HepG2 (cell line): ENCODE measurements at regions not wholly inside any gene's neighbourhood (a gene's known extent, or its start where the extent isn't known, plus 50 kb on each side); places are given as distances from the start of the nearest gene placed in this dataset.

ENCODE experiments used
- ATAC-seq: fragments of 200-7000 bp; cut with Tn5 transposase; 3 replicates; pipeline ENCODE4 v1.9.1; 2020; ENCODE audit warnings: mild to moderate bottlenecking, moderate library complexity
- BruUV-seq: library from RNA; stranded (reverse); fragments of 400-500 nt; replicated peaks from 2 replicates; lab custom pipeline; 2021; lab: Mats Ljungman, UMichigan
- CTCF ChIA-PET: fragments of 300-600 bp; formaldehyde crosslinking; extraction: SDS; loops from one replicate; lab custom pipeline; 2021; ENCODE audit warnings: low total read pairs, inconsistent platforms, low intra/inter-chr PET ratio; lab: Yijun Ruan, JAX
- POLR2A ChIA-PET: fragments of 350-600 bp; sonication (Branson Sonifier 250); formaldehyde crosslinking; loops from one replicate; lab custom pipeline; 2020; ENCODE audit warnings: antibody characterized with exemption, inconsistent platforms; lab: Yijun Ruan, JAX
- DNase-seq: peaks from one replicate; pipeline ENCODE4 v3.0.0-alpha.2; 2015; ENCODE audit warnings: low spot score
- FAIRE-seq: peaks from 3 replicates; lab custom pipeline; 2011; peaks lifted over from hg19 to GRCh38; lab: Jason Lieb, UNC
- H2AFZ ChIP-seq: one replicate; pipeline ENCODE4 v1.6.1; 2011; ENCODE audit warnings: low read length, inconsistent platforms
- H3K27ac ChIP-seq: fragments of 300-600 bp; 3 replicates; pipeline ENCODE4 v1.8.0; 2011; ENCODE audit warnings: mixed run types, mild to moderate bottlenecking, mixed read lengths, low read length, inconsistent platforms; ENCODE audit not compliant: insufficient read depth; ENCODE audit errors: extremely low read length
- H3K27me3 ChIP-seq, 2 experiments: fragments of 200-600 bp in 1 of 2; 2 replicates in 1 of 2; 3 replicates in 1 of 2; pipeline versions ENCODE4 v1.6.0 to v1.8.0; 2011; ENCODE audit warnings: low read length in 2 of 2, mild to moderate bottlenecking in 2 of 2, moderate library complexity in 2 of 2, inconsistent platforms in 1 of 2; ENCODE audit not compliant: insufficient read depth in 2 of 2, control insufficient read depth in 1 of 2
- H3K36me3 ChIP-seq, 2 experiments: fragments of 200-600 bp in 1 of 2; replicated peaks in 1 of 2; 2 replicates in 1 of 2; 3 replicates in 1 of 2; pipeline versions ENCODE4 v1.5.1 to v1.8.0; 2011; ENCODE audit warnings: low read length in 2 of 2, inconsistent platforms in 1 of 2; ENCODE audit not compliant: insufficient read depth in 2 of 2, control insufficient read depth in 1 of 2
- H3K4me1 ChIP-seq: 2 replicates; pipeline ENCODE4 v1.5.1; 2012; ENCODE audit warnings: low read length, inconsistent platforms; ENCODE audit not compliant: insufficient read depth
- H3K4me2 ChIP-seq: 2 replicates; pipeline ENCODE4 v1.6.0; 2011; ENCODE audit warnings: low read depth, low read length, inconsistent platforms
- H3K4me3 ChIP-seq, 3 experiments: fragments of 200-600 bp in 1 of 3; sonication (generic), shearing (Covaris generic) in 1 of 3; replicated peaks in 1 of 3; 2 replicates each; pipeline ENCODE4 v1.5.1; 2011 to 2016; ENCODE audit warnings: low read length in 3 of 3, inconsistent platforms in 2 of 3, low read depth in 2 of 3, mild to moderate bottlenecking in 2 of 3, control low read depth in 1 of 3, mixed read lengths in 1 of 3; ENCODE audit not compliant: insufficient read depth in 1 of 3
- H3K79me2 ChIP-seq: one replicate; pipeline ENCODE4 v1.6.1; 2011; ENCODE audit warnings: low read length, inconsistent platforms; ENCODE audit not compliant: insufficient read depth
- H3K9ac ChIP-seq: 2 replicates; pipeline ENCODE4 v1.6.0; 2011; ENCODE audit warnings: mild to moderate bottlenecking, low read depth, low read length, inconsistent platforms; ENCODE audit not compliant: insufficient read depth
- H3K9me3 ChIP-seq: 2 replicates; pipeline ENCODE4 v1.5.1; 2012; ENCODE audit warnings: mild to moderate bottlenecking, low read length
- H4K20me1 ChIP-seq: 2 replicates; pipeline ENCODE4 v1.6.0; 2011; ENCODE audit warnings: inconsistent platforms, mild to moderate bottlenecking, low read length, moderate library complexity; ENCODE audit not compliant: insufficient read depth
- BRF2 ChIP-seq: sonication (generic); formaldehyde crosslinking; IDR thresholded peaks from 2 replicates; pipeline ENCODE4 v1.8.1; 2022; ENCODE audit warnings: mild to moderate bottlenecking, missing genetic modification reagents
- E2F2 ChIP-seq: sonication (generic); formaldehyde crosslinking; IDR thresholded peaks from 2 replicates; pipeline ENCODE4 v1.4.0; 2020; ENCODE audit warnings: missing genetic modification reagents, borderline replicate concordance
- ETV5 ChIP-seq: IDR thresholded peaks from 2 replicates; pipeline ENCODE4 v1.6.1; 2018; ENCODE audit warnings: missing biosample characterization, missing genetic modification reagents, inconsistent platforms, borderline replicate concordance
- GZF1 ChIP-seq: sonication (generic); formaldehyde crosslinking; IDR thresholded peaks from 2 replicates; pipeline ENCODE4 v1.5.1; 2020; ENCODE audit warnings: mild to moderate bottlenecking, missing genetic modification reagents
- KDM5A ChIP-seq: fragments of 200-600 bp; sonication (generic); IDR thresholded peaks from 2 replicates; pipeline ENCODE4 v1.7.0; 2018; ENCODE audit warnings: antibody characterized with exemption, mild to moderate bottlenecking, low read length, borderline replicate concordance
- KLF11 ChIP-seq: IDR thresholded peaks from 2 replicates; pipeline ENCODE4 v1.6.1; 2016; ENCODE audit warnings: missing compliant biosample characterization
- SRF ChIP-seq: IDR thresholded peaks from 2 replicates; pipeline ENCODE4 v1.6.1; 2011; ENCODE audit warnings: mild to moderate bottlenecking, low read depth, low read length, moderate library complexity
- TARDBP ChIP-seq: sonication (generic); formaldehyde crosslinking; IDR thresholded peaks from 2 replicates; pipeline ENCODE4 v1.8.0; 2022; ENCODE audit warnings: mild to moderate bottlenecking, missing genetic modification reagents
- TRIM24 ChIP-seq: sonication (generic); formaldehyde crosslinking; IDR thresholded peaks from 2 replicates; pipeline ENCODE4 v1.8.0; 2022; ENCODE audit warnings: mild to moderate bottlenecking, missing genetic modification reagents
- ZBTB2 ChIP-seq: sonication (generic); formaldehyde crosslinking; IDR thresholded peaks from 2 replicates; pipeline ENCODE4 v1.8.0; 2022; ENCODE audit warnings: low read depth, missing genetic modification reagents
- ZNF33A ChIP-seq: sonication (generic); formaldehyde crosslinking; IDR thresholded peaks from 2 replicates; pipeline ENCODE4 v1.5.1; 2020; ENCODE audit warnings: missing genetic modification reagents, mild to moderate bottlenecking, moderate library complexity, borderline replicate concordance
- ZNF496 ChIP-seq: sonication (generic); formaldehyde crosslinking; IDR thresholded peaks from 2 replicates; pipeline ENCODE4 v1.8.1; 2023; ENCODE audit warnings: mild to moderate bottlenecking, moderate library complexity, missing genetic modification reagents; ENCODE audit not compliant: insufficient replicate concordance
- ZNF550 ChIP-seq: sonication (generic); formaldehyde crosslinking; IDR thresholded peaks from 2 replicates; pipeline ENCODE4 v1.4.0; 2020; ENCODE audit warnings: mild to moderate bottlenecking, missing genetic modification reagents, borderline replicate concordance
- ZNF564 ChIP-seq: sonication (generic); formaldehyde crosslinking; IDR thresholded peaks from 2 replicates; pipeline ENCODE4 v1.8.1; 2023; ENCODE audit warnings: mild to moderate bottlenecking, missing genetic modification reagents
- ZNF747 ChIP-seq: sonication (generic); formaldehyde crosslinking; IDR thresholded peaks from 2 replicates; pipeline ENCODE4 v1.8.1; 2023; ENCODE audit warnings: missing genetic modification reagents, mild to moderate bottlenecking, borderline replicate concordance
- WGBS: methylation state at CpG from one replicate; pipeline ENCODE4 v1.1.6; 2017; ENCODE audit warnings: low lambda C conversion rate; 5-methylcytosine and 5-hydroxymethylcytosine counted together
- in situ Hi-C: cut with HindIII; loops from 2 replicates; pipeline ENCODE4 v1.10.0; 2017; ENCODE audit warnings: low pct_unique_long_range_greater_than_20kb; ENCODE audit not compliant: extremely low pct_ligation_motif_present
- intact Hi-C: fragments of 100-400 bp; cut with micrococcal nuclease; formaldehyde crosslinking; loops from one replicate; pipeline ENCODE4 v1.10.0; 2022; ENCODE audit not compliant: unreplicated experiment
- TF ChIP-seq, protein P1 (sequence below): sonication (generic); formaldehyde crosslinking; conservative IDR thresholded peaks from 2 replicates; pipeline ENCODE4 v1.4.0; 2020; ENCODE audit warnings: missing genetic modification reagents

- TF ChIP-seq TRIM24 (CRISPR knock-in tag) = no peak
- no peak for TF ChIP-seq ZBTB2
- no peak for TF ChIP-seq ZNF747 (CRISPR knock-in tag)
- TF ChIP-seq E2F2 (CRISPR knock-in tag) = no peak
- TF ChIP-seq, protein P1, sequence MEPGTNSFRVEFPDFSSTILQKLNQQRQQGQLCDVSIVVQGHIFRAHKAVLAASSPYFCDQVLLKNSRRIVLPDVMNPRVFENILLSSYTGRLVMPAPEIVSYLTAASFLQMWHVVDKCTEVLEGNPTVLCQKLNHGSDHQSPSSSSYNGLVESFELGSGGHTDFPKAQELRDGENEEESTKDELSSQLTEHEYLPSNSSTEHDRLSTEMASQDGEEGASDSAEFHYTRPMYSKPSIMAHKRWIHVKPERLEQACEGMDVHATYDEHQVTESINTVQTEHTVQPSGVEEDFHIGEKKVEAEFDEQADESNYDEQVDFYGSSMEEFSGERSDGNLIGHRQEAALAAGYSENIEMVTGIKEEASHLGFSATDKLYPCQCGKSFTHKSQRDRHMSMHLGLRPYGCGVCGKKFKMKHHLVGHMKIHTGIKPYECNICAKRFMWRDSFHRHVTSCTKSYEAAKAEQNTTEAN (CRISPR knock-in tag) = no peak
Observed at GRCh38 chr6:1144842-1145767, 166.8 kb upstream of the FOXQ1 start (continued).

DNA sequence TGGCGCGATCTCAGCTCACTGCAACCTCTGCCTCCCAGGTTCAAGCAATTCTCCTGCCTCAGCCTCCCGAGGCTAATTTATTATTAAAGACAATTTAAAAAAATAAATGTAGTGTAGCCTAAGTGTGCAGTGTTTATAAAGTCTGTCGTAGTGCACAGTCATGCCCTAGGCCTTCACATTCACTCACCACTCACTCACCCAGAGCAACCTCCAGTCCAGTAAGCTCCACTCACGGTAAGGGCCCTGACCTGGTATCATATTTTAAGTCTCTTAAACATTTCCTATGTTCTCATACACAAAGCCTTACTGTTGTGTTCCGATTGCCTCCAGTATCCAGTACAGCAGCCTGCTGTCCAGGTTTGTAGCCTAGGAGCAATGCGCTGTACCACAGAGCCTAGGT is 168.2 kb upstream of the FOXQ1 start:
- peaks cover 9% of the 10 kb centered on the region for H3K4me1 ChIP-seq
- no peak overlapping the region for H3K4me3 ChIP-seq
- H2AFZ ChIP-seq = no peak overlapping the region
- ChIA-PET CTCF (no interaction called here), POLR2A (interaction anchor here (1.2 to 1.6 kb wide), 2 partner anchors 84 to 168 kb away, joined by 3 to 6 read pairs; partner anchors contain the start of gene FOXQ1)
- FAIRE-seq (no peak), ATAC-seq (peak; percentile 44; the same call in 2 of the 3 replicates), DNase-seq (no peak)
- H3K9ac ChIP-seq = no peak overlapping the region
- H3K27ac ChIP-seq = no peak overlapping the region
- no peaks in the 10 kb centered on the region for H3K27me3 ChIP-seq
- H4K20me1 ChIP-seq = no peaks in the 10 kb centered on the region
- H3K9me3 ChIP-seq = peaks cover 6% of the 10 kb centered on the region
- no peaks in the 10 kb centered on the region for H3K79me2 ChIP-seq
- in situ Hi-C loops (no loop called here), intact Hi-C loops (no loop called here)
- H3K36me3 ChIP-seq = no peaks in the 10 kb centered on the region
- 87% methylated on average over 7 of the region's 7 CpGs for WGBS
- no TSS peak for BruUV-seq
- H3K4me2 ChIP-seq = no peak overlapping the region
- TF ChIP-seq BRF2 (CRISPR knock-in tag) = no peak
- TF ChIP-seq TARDBP (CRISPR knock-in tag) = no peak
- TF ChIP-seq ZNF496 = no peak
- no peak for TF ChIP-seq ZNF550 (CRISPR knock-in tag)
- no peak for TF ChIP-seq ETV5
- no peak for TF ChIP-seq KDM5A
- no peak for TF ChIP-seq SRF
- no peak for TF ChIP-seq GZF1 (CRISPR knock-in tag)
- no peak for TF ChIP-seq ZNF33A (CRISPR knock-in tag)
- TF ChIP-seq ZNF564 (CRISPR knock-in tag) = no peak
- no peak for TF ChIP-seq KLF11 (CRISPR knock-in tag)
